ENCODE measurements at regions not wholly inside any gene's neighbourhood (a gene's known extent, or its start where the extent isn't known, plus 50 kb on each side); places are given as distances from the start of the nearest gene placed in this dataset.

GRCh38 chr6:145483191-145483996 is 251.9 kb downstream of the EPM2A start:
- ChIA-PET CTCF (interaction anchor here (0.5 kb wide), 1 partner anchor 197 kb away, joined by 5 read pairs; no protein-coding TSS in a partner anchor), POLR2A (interaction anchor here (0.6 kb wide), 1 partner anchor 35 kb away, joined by 4 read pairs; no protein-coding TSS in a partner anchor)
- intact Hi-C loops (cut with micrococcal nuclease; ENCODE audit: unreplicated experiment) (no loop called here), in situ Hi-C loops (cut with HindIII; ENCODE audit: low pct_unique_long_range_greater_than_20kb, low sequenced_read_pairs) (no loop called here)
- TF ChIP-seq SIN3A (IDR thresholded peaks at IDR 0.05; ENCODE audit: borderline replicate concordance, insufficient read depth, low read depth, low read length) (no peak), REST (IDR thresholded peaks at IDR 0.05; ENCODE audit: insufficient read depth in 1 of 2, low read depth in 2 of 2, low read length in 1 of 2) (0 out of 4 replicates have a peak, but pooled peaks of 1 of the 2 experiments have one; percentile 35)
- DNase-seq (ENCODE audit: low read depth, low spot score): peak; percentile 87
- no peaks in the 10 kb centered on the region for H3K36me3 ChIP-seq (ENCODE audit: control insufficient read depth, insufficient read depth, low read length)
- H3K27me3 ChIP-seq (ENCODE audit: control insufficient read depth, insufficient read depth, low read length): no peaks in the 10 kb centered on the region
- no TSS peak for BruUV-seq (replicated peaks)
- peak overlapping the region; percentile 87 for H3K27ac ChIP-seq (ENCODE audit: low read length)
- H3K4me1 ChIP-seq (ENCODE audit: control insufficient read depth, insufficient read depth, low read length): peaks cover 21% of the 10 kb centered on the region
- H3K4me3 ChIP-seq (ENCODE audit: low read depth in 2 of 2, low read length in 2 of 2): no peak overlapping the region
- peaks cover 40% of the 10 kb centered on the region; the same call in 1 of the 2 replicates for H3K9me3 ChIP-seq (ENCODE audit: control insufficient read depth, insufficient read depth, low read depth, low read length)
- peak; percentile 99 for ATAC-seq

DNA sequence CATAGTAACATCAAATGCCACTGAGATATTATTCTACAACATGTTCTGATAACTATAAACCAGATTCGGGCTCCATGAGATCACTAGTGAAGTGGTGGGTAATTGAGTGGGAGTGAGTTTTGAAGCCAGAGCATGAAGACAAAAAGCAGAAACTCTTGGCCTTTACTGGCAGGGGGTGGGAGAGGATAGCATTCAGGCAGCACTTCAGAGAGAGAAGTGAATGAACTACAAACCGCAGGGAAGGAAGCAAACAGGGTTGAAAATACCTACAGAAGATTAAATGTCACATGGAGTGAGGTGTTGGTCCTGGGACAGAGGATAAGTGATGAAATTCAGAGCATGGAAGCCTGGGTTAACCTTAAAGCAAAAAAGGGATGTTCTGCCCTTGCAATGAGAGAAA is 250.0 kb downstream of the EPM2A start:
- ChIA-PET POLR2A (no interaction called here), CTCF (no interaction called here)
- ATAC-seq (no peak), DNase-seq (ENCODE audit: low read depth, low spot score) (no peak)
- peak overlapping the region; percentile 62 for H3K27ac ChIP-seq (ENCODE audit: low read length)
- in situ Hi-C loops (cut with HindIII; ENCODE audit: low pct_unique_long_range_greater_than_20kb, low sequenced_read_pairs): no loop called here
- H3K4me3 ChIP-seq (ENCODE audit: low read depth in 2 of 2, low read length in 2 of 2): no peak overlapping the region
- no peaks in the 10 kb centered on the region for H3K36me3 ChIP-seq (ENCODE audit: control insufficient read depth, insufficient read depth, low read length)
- peaks cover 24% of the 10 kb centered on the region; the same call in 1 of the 2 replicates for H3K9me3 ChIP-seq (ENCODE audit: control insufficient read depth, insufficient read depth, low read depth, low read length)
- H3K4me1 ChIP-seq (ENCODE audit: control insufficient read depth, insufficient read depth, low read length): peaks cover 21% of the 10 kb centered on the region
- intact Hi-C loops (cut with micrococcal nuclease; ENCODE audit: unreplicated experiment): no loop called here
- no TSS peak for BruUV-seq (replicated peaks)
- no peaks in the 10 kb centered on the region for H3K27me3 ChIP-seq (ENCODE audit: control insufficient read depth, insufficient read depth, low read length)
- TF ChIP-seq REST (IDR thresholded peaks at IDR 0.05; ENCODE audit: insufficient read depth in 1 of 2, low read depth in 2 of 2, low read length in 1 of 2): no peak
- TF ChIP-seq, protein P1, sequence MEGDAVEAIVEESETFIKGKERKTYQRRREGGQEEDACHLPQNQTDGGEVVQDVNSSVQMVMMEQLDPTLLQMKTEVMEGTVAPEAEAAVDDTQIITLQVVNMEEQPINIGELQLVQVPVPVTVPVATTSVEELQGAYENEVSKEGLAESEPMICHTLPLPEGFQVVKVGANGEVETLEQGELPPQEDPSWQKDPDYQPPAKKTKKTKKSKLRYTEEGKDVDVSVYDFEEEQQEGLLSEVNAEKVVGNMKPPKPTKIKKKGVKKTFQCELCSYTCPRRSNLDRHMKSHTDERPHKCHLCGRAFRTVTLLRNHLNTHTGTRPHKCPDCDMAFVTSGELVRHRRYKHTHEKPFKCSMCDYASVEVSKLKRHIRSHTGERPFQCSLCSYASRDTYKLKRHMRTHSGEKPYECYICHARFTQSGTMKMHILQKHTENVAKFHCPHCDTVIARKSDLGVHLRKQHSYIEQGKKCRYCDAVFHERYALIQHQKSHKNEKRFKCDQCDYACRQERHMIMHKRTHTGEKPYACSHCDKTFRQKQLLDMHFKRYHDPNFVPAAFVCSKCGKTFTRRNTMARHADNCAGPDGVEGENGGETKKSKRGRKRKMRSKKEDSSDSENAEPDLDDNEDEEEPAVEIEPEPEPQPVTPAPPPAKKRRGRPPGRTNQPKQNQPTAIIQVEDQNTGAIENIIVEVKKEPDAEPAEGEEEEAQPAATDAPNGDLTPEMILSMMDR (IDR thresholded peaks at IDR 0.05): no peak
- no peak for TF ChIP-seq POLR2AphosphoS5 (IDR thresholded peaks at IDR 0.05; ENCODE audit: low read depth, low read length)
- TF ChIP-seq TCF7L2 (IDR thresholded peaks at IDR 0.05; ENCODE audit: low read depth, low read length): no peak
- TF ChIP-seq SIN3A (IDR thresholded peaks at IDR 0.05; ENCODE audit: borderline replicate concordance, insufficient read depth, low read depth, low read length): no peak
